ENCODE measurements at regions not wholly inside any gene's neighbourhood (a gene's known extent, or its start where the extent isn't known, plus 50 kb on each side); places are given as distances from the start of the nearest gene placed in this dataset.

- Histone ChIP-seq H3K4me1 (ENCODE audit: insufficient read depth) (no peaks in the 10 kb centered on the region), H3K4me3 (no peak overlapping the region), H3F3A (replicated peaks; ENCODE audit: low read depth) (no peaks in the 10 kb centered on the region), H3K79me2 (replicated peaks; ENCODE audit: insufficient read depth) (no peaks in the 10 kb centered on the region), H3K9me2 (ENCODE audit: insufficient read depth) (0 out of 2 replicates have a peak, but pooled peaks cover 5% of the 10 kb centered on the region), H3K27me3 (ENCODE audit: insufficient read depth) (no peaks in the 10 kb centered on the region), H3K36me3 (ENCODE audit: insufficient read depth) (no peaks in the 10 kb centered on the region), H3K27ac (ENCODE audit: low read depth) (no peak overlapping the region), H3K4me2 (no peak overlapping the region), H4K20me1 (replicated peaks; ENCODE audit: insufficient read depth) (no peaks in the 10 kb centered on the region), H2AFZ (peak overlapping the region; percentile 18; the same call in 1 of the 2 replicates)
- H3K36me3 Mint-ChIP-seq (ENCODE audit: low read depth) = no peaks in the 10 kb centered on the region
- DNase-seq (ENCODE audit: low spot score) = no peak
- ATAC-seq = no peak
- H3K4me1 Mint-ChIP-seq = no peaks in the 10 kb centered on the region
- TF ChIP-seq JUNB (IDR thresholded peaks at IDR 0.05; ENCODE audit: unreplicated experiment) = no peak
- TF ChIP-seq CTCF (conservative IDR thresholded peaks at IDR 0.05; ENCODE audit: low read depth in 2 of 2) = no peak
- no peak for TF ChIP-seq ZNF462 (CRISPR knock-in tag; IDR thresholded peaks at IDR 0.05)
- no peak for TF ChIP-seq POLR2AphosphoS5 (IDR thresholded peaks at IDR 0.05; ENCODE audit: low read depth)
- no peak for TF ChIP-seq ETS1 (IDR thresholded peaks at IDR 0.05)
- no peak for TF ChIP-seq ZNF114 (CRISPR knock-in tag; IDR thresholded peaks at IDR 0.05)
- no peak for TF ChIP-seq EZH2phosphoT487 (IDR thresholded peaks at IDR 0.05; ENCODE audit: unreplicated experiment)
- TF ChIP-seq EZH2 (IDR thresholded peaks at IDR 0.05; ENCODE audit: low read depth, unreplicated experiment) = no peak
- TF ChIP-seq STAT1 (IDR thresholded peaks at IDR 0.05; ENCODE audit: unreplicated experiment) = no peak
- TF ChIP-seq REST (IDR thresholded peaks at IDR 0.05; ENCODE audit: unreplicated experiment) = no peak
- TF ChIP-seq NANOG (IDR thresholded peaks at IDR 0.05; ENCODE audit: borderline replicate concordance) = no peak
- no peak for TF ChIP-seq CREB1 (CRISPR knock-in tag; IDR thresholded peaks at IDR 0.05; ENCODE audit: low read depth)
- TF ChIP-seq ZNF331 (CRISPR knock-in tag; IDR thresholded peaks at IDR 0.05; ENCODE audit: low read depth) = no peak
- no peak overlapping the region for H3K27ac Mint-ChIP-seq
- H3K9me3 Mint-ChIP-seq = no peaks in the 10 kb centered on the region; the same call in 1 of the 3 replicates
- H3K27me3 Mint-ChIP-seq (ENCODE audit: insufficient read depth, low read depth, poor library complexity) = no peaks in the 10 kb centered on the region
- no peak overlapping the region for H3K4me3 Mint-ChIP-seq
Observed at GRCh38 chr5:68707575-68707974, 386.2 kb upstream of the SLC30A5 start.

All from GM23338 (cell line).